KBM-7 (cell line): ENCODE measurements at regions not wholly inside any gene's neighbourhood (a gene's known extent, or its start where the extent isn't known, plus 50 kb on each side); places are given as distances from the start of the nearest gene placed in this dataset.

Experiments used
- DNase-seq: peaks from one replicate; pipeline ENCODE4 v3.0.0-alpha.2; 2015
- in situ Hi-C: fragments of 300-500 bp; cut with MboI; formaldehyde crosslinking; loops from 2 replicates; pipeline ENCODE4 v1.14.3; 2020; ENCODE audit warnings: low sequenced_read_pairs, low pct_unique_long_range_greater_than_20kb, mixed read lengths

DNA sequence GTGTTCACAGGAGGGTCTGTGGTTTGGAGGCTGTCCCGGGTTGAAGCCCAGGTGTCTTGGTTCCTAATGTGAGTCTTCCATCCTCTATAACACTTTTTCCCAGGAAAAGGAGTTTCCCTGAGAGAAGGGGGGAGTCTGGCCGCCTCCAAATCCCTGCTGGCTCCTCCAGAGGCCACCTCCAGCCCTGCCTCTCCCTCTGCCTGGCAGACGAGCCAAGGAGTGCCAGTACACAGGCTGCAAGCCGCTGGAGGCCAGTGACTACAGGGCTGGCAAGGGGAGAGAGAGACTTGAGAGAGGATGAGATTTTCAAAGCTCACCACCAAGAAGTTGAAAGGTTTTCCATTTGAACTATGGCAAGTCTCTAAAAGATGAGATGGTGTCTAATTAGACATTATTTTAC, 154.2 kb upstream of the ID2 start:
- in situ Hi-C loops = loop anchor here (25.0 kb wide), 1 partner anchor 1090 kb away; no protein-coding TSS in a partner anchor
- DNase-seq = no peak

DNA sequence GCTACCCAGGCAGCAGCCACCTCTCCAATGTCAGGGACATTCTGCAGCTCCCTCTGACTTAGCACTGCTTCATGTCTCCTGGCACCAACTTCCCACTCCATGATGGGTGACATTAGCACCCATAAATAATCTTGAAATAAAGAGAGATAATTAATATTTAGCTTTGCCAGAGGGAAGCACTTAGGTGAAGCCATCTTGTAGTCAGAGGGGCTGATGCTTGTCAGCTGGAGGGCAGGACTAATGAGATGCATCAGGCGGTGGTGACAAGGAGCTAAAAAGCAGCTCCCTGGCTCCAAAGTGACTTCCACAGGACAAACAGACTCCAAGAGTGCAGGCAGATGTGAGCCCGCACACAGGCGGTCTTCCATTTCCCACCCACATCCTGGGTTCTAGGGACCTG, 153.0 kb upstream of the ID2 start:
- no peak for DNase-seq
- in situ Hi-C loops = loop anchor here (25.0 kb wide), 1 partner anchor 1092 kb away; no protein-coding TSS in a partner anchor

DNA sequence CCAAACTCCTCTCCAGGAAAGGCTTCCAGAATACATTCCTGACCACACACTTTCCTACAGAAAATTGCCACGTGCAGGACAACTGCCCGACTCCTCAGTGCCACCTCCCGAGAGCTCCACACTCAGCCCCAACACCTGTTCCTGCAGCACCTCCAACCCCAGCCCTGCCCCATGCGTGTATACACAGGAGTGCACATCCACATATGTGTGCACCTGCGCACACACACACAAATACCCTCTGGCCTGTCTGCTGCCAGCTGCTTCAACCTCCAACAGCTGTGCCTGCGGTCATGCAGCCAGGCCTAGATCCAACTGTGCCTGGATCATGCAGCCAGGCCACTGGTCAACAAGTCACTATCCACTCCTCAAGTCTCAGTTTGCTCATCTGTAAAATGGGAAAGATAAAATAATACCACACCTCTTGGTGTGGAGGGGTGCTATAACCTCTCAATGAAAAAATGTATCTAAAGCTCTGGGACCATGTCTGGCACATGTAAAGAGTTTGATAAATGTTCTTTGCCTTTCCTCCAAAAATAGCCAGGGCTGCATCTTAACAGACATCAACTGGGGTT, 152.1 kb upstream of the ID2 start:
- DNase-seq = no peak
- in situ Hi-C loops = loop anchor here (25.0 kb wide), 1 partner anchor 1092 kb away; no protein-coding TSS in a partner anchor

DNA sequence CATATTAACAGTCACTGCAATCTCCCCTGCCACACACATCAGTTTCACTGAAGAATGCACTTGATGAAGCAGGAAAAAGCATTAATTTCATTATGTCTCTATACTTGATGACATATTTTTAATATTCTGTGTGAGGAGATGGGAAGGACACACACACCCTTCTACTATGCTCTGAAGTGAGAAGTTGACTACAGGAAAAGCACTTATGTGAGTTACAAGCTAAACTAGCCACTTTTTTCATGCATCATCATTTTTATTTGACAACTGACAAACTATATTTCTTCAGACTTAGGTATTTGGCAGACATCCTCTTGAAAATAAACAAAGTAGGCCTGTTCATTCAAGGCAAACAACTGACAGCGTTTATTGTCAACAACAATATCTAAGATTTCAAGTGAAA, 150.4 kb upstream of the ID2 start:
- in situ Hi-C loops = loop anchor here (25.0 kb wide), 1 partner anchor 1094 kb away; no protein-coding TSS in a partner anchor
- DNase-seq = no peak

DNA sequence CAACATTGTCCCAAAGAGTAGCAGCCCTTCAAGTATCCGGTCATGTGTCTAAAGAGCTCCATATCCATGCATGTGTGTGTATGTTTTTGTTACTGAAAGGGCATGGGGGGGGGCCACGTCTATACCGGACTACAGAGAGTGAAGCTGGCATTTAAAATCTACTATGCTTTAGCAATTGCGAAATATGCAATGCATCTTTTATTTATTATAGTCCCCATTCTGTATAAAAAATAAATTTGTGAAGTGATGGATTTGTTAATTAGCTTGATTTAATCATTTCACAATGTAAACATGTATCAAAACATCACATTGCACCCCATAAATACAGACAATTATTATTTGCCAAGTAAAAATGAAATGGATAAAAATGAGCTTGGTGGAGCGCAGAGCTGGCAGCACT, 149.4 kb upstream of the ID2 start:
- no peak for DNase-seq
- in situ Hi-C loops = loop anchor here (25.0 kb wide), 1 partner anchor 1095 kb away; no protein-coding TSS in a partner anchor

DNA sequence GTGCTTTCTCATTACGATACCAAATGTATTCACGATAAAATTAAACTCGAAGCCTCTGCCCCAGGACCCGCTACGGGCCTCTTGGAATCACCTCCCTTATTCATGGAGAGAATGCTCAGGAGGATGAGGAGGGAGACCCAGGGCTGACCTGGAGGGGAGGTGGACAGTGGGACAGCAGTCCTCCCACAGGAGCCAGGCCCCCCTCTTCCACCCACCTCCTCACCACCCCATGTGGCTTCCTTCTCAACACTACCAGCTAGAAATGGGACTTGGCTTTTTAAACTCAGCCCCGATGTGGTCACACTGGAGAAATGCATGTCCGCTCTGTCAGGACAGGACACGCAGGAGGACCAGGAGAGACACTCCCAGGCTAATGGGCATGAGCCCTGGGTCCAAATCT, 147.9 kb upstream of the ID2 start:
- no peak for DNase-seq
- in situ Hi-C loops = loop anchor here (25.0 kb wide), 1 partner anchor 1097 kb away; no protein-coding TSS in a partner anchor

DNA sequence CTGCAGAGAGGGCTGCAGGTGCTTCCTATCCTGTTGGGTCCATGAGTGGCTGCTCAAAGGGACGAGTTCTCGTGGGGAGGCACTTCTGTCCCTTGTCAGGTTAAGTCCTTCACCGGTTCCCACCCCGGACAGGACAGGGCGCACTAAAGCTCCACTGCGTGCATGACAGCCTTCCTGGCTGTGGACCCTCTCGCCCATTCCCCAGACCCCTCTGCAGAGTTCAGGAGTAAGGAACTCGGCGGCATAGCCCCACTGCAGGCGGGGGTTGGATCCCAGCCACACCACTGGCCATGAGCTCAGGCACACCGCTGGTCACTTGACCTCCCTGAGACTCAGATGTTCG, 147.5 kb upstream of the ID2 start:
- in situ Hi-C loops = loop anchor here (25.0 kb wide), 1 partner anchor 1097 kb away; no protein-coding TSS in a partner anchor
- no peak for DNase-seq

DNA sequence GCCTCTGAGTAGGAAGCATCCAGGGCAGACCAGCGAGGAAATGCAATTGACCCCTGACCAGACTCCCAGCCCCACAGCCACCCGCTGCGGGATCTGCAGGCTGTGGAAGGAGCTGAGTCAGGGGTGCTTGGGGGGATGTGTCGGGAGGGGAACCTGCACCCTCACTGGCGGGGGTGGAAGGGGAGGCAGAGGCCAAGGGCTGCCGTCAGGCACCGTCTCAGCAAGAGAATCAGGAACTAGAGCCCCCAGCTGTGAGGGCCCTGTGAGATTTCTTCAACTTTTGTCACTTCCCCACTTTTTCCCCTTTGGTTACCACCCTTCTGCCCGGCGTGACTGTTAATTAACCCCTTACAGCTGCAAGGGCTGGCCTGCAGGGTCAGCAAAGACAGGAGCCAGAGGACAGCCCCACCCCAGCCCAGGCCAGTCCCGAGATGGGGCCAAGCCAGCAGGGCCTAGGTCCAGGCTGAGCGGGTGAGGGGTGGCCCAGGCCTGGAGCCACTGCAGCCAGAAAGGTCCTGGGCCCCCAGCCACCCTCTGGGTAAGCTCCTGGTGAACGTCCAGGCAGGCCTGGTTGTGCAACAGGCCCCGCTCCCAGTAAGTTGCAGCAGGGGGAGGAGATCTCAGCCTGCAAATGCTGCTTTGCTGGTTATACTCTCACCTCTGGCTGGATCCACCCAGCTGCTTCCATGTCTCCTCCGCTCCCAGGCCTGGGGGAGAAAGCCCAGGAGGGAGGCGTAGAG, 147.0 kb upstream of the ID2 start:
- peak; percentile 85 for DNase-seq
- in situ Hi-C loops = loop anchor here (25.0 kb wide), 1 partner anchor 1098 kb away; no protein-coding TSS in a partner anchor

DNA sequence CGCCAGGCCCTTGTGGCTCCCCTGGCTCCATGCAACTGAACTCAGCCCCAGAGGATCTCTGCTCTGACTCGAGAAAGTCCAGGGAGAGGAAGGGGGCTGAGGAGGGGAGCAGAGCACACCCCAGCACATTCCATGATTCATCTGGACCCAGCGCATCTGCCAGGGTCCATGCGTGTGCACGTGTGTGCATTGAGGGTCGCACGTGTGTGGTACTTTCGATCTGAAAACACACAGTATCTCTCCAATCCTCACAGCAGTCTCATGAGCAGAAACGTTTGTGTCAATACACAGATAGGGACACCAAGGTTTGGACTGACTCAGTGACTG, 146.4 kb upstream of the ID2 start:
- in situ Hi-C loops = loop anchor here (25.0 kb wide), 1 partner anchor 1098 kb away; no protein-coding TSS in a partner anchor
- no peak for DNase-seq

DNA sequence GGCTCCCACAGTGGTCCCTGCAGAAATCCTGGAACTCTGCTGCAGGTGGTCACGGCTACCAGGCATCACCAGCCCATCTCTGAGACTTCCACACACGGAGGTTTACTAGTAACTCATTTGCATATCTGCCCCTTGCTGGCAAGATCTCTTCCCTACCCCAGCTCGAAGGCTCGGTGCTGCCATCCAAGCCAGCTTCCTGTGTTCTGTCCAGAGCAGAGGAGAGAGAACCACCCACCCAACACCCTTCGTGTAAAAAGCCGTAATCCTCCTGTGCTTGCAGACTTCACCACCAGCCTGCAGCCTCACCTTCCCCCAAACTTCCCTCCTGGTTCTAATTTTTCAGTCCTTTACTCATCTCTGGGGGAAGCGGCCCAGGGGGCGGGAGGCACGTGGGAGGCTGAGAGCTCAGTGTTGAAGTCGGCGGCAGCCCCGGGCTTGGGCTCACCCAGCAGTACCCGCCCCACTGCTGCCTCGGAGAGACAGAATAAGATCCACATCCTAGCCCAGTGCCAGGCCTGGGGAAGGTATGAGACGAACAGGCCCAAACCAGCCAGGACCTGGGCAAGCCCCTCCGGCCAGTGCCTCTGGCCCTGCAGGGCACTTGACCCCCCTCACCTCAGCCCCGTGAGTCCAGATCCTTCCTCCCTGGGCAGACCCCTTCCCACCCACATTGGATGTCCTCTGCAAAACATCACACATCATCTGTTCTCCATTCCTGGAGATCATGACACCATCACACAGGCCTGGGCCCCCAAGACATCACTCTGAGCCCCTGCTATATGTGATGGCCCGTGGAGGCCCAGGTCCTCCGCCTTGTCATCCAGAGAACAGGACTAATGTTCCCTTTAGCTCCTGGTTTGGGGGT, 145.8 kb upstream of the ID2 start:
- DNase-seq = peak; percentile 63
- in situ Hi-C loops = loop anchor here (25.0 kb wide), 1 partner anchor 1099 kb away; no protein-coding TSS in a partner anchor

DNA sequence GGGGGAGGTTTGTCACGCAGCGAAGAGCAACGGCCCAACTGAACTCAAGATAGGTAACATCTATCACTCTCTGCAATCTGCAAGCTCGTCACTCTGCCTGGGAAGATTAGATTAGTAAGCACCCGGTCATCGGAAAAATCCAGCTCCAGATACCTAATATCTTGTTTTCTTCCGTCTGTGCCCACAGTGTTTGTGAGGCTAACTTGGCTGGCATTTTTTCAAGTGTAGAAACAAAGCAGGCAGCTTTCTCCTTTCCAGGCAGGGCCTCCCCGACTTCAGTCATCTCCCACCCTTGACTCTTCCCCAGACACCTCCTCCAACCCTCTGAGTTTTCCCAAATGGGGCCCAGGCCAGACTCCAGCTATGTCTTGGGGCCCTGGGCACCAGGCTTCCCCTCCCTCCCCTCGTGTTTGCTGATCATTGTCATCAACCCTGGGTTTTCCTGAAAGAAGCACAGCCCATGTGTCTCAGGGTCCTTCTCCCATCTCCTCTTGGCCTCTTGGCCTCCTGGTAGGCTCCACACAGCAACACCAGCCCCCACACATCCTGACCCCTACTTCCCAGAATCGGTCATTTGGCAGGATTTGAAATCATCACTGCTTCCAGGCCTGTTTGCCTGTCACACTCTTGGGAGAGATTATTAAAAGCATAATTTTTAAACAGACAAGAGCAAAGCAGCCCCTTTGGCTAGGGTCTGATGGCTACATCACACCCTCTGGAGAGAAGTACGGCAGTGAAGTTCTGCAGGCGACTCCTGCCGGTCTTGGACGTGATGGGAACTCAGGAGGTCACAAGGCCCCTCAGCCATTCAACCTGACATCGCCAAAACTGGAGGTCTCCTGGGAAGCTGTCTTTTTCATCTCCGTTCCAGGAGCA, 144.9 kb upstream of the ID2 start:
- no peak for DNase-seq

DNA sequence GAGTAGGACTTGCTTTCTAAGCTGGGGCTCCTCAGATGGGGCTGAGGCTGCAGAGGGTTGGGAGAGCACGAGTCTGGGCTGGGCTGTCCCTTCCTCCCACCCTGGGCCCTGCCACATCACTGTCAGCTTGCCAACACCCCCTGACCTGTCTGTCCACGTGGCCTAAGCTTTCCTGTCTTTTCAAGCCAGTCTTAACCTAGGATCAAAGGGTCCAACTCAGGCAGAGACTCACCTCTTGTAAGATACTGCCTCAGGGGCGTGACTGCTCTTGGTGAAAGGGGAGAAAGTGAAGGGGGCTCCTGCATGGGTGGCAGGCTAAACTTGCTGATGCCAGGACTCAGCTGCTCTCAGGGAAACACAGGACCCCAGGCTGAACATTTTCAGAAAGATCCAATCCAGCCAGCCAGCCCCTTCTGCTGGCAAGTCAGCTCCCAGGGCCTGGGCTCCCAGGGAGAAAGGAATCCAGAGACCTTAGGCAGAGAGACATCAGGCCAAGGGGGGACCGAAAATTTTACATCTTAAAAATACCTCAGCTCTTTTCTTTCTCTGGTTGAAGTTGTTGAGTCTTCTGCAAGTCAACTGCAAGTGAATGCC, 144.2 kb upstream of the ID2 start:
- DNase-seq = no peak
- in situ Hi-C loops = loop anchor here (25.0 kb wide), 1 partner anchor 1100 kb away; no protein-coding TSS in a partner anchor

More for the DNA sequence above, 144.9 kb upstream of the ID2 start:
- in situ Hi-C loops = loop anchor here (25.0 kb wide), 1 partner anchor 1100 kb away; no protein-coding TSS in a partner anchor

DNA sequence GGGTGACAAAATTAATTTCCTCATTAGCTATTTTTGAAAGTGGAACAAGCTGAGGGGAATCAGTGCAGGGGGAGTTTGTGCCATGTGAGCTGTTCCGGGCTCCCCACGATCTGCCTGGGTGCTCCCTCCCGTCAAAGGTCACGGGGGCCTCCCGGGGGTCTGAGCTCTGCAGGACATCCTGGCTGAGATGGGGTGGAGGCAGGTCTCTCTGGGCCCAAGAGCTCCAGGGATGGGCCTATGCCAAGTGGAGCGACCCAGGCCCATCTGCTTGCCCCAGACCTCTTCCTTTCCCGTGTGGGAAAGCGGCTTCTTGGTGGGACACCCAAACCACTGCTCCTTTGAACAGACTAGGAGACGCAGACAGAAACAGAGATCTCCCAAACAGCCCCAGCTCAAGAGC, 143.3 kb upstream of the ID2 start:
- DNase-seq = no peak
- in situ Hi-C loops = loop anchor here (25.0 kb wide), 1 partner anchor 1101 kb away; no protein-coding TSS in a partner anchor

DNA sequence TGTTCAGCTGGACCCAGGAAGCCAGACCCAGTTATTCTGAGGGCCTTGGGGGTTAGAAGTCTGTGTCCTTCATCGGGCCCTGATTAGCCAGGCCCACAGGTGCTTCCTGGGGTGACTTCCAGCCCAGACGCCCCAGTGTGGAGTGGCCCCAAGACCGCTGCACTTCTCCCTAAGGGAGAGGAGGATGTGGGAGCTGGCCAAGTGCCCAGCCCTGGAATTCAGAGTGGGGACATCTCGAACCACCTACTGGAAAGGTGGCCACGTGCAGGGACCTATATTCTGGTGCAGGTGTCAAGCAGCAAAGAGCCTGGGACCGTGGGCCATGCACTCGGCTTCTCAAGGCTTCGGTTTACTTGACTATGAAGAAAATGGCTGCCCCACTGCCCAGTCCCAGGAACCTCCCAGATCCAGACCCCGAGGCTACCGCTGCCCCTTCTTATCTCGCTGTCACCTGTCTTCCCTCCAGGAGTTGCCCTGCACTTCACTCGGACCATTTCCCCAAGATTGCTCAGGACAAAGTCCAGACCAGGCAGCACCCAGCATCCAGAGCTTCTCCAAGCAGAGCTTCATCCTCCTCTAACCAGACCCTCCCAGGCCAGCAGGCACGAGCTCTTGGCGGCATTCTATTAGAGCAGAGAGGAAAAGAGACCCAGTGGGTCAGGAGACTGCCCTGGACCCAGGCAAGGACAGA, 142.8 kb upstream of the ID2 start:
- DNase-seq = no peak
- in situ Hi-C loops = loop anchor here (25.0 kb wide), 1 partner anchor 1102 kb away; no protein-coding TSS in a partner anchor

DNA sequence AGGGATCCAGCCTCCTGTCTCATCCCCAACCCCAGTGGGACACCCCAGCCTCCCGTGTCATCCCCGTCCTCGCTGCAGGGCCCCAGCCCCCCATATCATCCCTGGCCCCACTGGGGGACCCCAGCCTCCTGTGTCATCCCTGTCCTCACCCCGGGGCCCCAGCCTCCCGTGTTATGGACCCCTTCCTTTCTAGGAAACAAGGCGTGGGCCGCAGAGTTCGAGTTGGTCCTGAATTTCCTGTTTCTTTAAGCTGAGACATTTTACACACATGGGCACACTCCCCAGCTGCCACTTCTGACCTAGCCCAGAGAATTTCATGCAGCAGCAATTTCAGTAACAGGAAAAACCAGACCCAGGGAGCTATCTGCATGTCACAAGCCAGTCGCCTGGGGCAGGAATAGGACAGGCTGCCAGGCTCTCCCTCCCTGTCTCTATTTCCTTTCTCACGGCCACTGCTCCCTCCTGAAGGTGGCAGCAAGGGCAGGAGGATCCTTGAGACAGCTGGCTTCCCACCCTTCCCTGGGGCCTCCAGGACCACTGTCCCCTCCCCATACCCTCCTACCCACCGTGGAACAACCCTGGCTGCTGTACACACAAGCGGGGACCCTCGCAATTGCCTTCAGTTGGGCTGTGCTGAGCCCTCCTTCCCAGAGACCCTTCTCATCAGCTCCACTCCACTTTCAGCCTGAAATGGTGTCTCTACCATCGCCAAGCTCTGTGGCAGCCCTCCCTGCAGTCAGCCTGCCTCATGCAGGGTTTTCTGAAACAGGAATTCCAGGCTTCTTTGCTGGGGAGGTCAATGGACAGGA, 141.9 kb upstream of the ID2 start:
- DNase-seq = peak; percentile 70
- in situ Hi-C loops = loop anchor here (25.0 kb wide), 1 partner anchor 1103 kb away; no protein-coding TSS in a partner anchor

DNA sequence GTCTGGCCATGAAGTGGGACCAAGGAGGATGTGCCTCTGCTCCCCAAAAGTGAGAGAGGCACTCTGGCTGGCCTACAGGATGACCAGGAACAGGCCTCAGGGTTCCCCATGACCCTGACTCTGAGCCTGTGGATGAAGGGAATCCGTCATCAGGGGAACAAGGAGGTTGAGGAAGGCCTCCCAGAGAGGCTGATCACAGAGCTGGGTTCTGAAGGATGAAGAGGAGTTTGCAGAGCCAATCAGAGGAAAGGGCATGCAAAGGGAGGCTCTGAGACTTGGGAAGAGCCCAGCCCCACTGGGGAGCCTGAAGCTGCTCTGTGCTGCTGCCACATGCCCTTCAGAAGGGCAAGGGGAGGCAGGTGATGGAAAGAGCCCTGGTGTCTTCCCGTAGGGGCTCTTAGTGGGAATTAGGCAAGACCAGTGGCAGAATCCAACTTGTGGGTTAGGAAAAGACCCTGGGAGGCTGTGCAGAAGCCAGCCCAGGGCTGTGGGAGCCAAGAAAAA, 141.3 kb upstream of the ID2 start:
- no peak for DNase-seq
- in situ Hi-C loops = loop anchor here (25.0 kb wide), 1 partner anchor 1103 kb away; no protein-coding TSS in a partner anchor
